K562 (cell line): ENCODE measurements at regions not wholly inside any gene's neighbourhood (a gene's known extent, or its start where the extent isn't known, plus 50 kb on each side); places are given as distances from the start of the nearest gene placed in this dataset.

Experiments used
- ADNP ChIP-seq: fragments of 200-800 bp; sonication (Bioruptor generic); IDR thresholded peaks from 2 replicates; pipeline ENCODE4 v1.6.1; 2016; ENCODE audit warnings: missing genetic modification characterization, missing compliant biosample characterization
- SRSF9 ChIP-seq: fragments of 200-400 bp; formaldehyde crosslinking; IDR thresholded peaks from 2 replicates; pipeline ENCODE4 v1.6.1; 2017; ENCODE audit warnings: low read depth, low read length, borderline replicate concordance
- TF ChIP-seq, protein P1 (sequence below): sonication (generic); formaldehyde crosslinking; IDR thresholded peaks from 2 replicates; pipeline ENCODE4 v1.8.0; 2023; ENCODE audit warnings: missing genetic modification reagents, mild to moderate bottlenecking, borderline replicate concordance
- TF ChIP-seq, protein P2 (sequence below): fragments of 250-450 bp; sonication (Bioruptor Pico); IDR thresholded peaks from 2 replicates; pipeline ENCODE4 v1.4.0; 2020
- TF ChIP-seq, protein P3 (sequence below): sonication (generic); formaldehyde crosslinking; IDR thresholded peaks from 2 replicates; pipeline ENCODE4 v1.8.1; 2022; ENCODE audit warnings: missing genetic modification reagents
- TF ChIP-seq, protein P4 (sequence below): fragments of 250-450 bp; sonication (Bioruptor Pico); IDR thresholded peaks from 2 replicates; pipeline ENCODE4 v1.8.0; 2021; ENCODE audit warnings: moderate library complexity, mild to moderate bottlenecking, inconsistent platforms
- TF ChIP-seq, protein P5 (sequence below): fragments of 250-450 bp; sonication (Bioruptor Pico); IDR thresholded peaks from 2 replicates; pipeline ENCODE4 v1.5.0; 2022; ENCODE audit warnings: mild to moderate bottlenecking
- TF ChIP-seq, protein P6 (sequence below): fragments of 250-450 bp; sonication (Bioruptor Pico); IDR thresholded peaks from 2 replicates; pipeline ENCODE4 v1.4.0; 2020; ENCODE audit warnings: mild to moderate bottlenecking, moderate library complexity

DNA sequence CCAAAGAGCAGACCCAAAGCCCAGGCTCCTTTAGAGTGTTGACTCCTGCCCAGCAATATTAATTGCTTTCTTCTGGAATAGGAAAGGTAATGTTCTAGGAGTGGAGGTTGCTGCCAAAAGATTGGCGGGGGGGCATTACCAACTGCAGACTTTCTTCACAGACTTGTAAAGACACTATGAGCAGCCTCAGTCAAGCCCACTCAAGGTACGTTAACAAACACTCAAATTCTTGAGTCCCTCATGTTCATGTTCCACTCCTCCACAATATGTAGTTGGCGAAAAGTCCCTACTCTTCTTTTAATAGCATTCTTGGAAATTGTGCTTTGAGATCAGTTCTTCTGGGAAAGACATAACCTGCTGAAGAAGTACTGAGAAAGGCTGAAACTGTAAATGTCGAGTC lies 409.2 kb upstream of the KIF2A start (continued):
- TF ChIP-seq, protein P1, sequence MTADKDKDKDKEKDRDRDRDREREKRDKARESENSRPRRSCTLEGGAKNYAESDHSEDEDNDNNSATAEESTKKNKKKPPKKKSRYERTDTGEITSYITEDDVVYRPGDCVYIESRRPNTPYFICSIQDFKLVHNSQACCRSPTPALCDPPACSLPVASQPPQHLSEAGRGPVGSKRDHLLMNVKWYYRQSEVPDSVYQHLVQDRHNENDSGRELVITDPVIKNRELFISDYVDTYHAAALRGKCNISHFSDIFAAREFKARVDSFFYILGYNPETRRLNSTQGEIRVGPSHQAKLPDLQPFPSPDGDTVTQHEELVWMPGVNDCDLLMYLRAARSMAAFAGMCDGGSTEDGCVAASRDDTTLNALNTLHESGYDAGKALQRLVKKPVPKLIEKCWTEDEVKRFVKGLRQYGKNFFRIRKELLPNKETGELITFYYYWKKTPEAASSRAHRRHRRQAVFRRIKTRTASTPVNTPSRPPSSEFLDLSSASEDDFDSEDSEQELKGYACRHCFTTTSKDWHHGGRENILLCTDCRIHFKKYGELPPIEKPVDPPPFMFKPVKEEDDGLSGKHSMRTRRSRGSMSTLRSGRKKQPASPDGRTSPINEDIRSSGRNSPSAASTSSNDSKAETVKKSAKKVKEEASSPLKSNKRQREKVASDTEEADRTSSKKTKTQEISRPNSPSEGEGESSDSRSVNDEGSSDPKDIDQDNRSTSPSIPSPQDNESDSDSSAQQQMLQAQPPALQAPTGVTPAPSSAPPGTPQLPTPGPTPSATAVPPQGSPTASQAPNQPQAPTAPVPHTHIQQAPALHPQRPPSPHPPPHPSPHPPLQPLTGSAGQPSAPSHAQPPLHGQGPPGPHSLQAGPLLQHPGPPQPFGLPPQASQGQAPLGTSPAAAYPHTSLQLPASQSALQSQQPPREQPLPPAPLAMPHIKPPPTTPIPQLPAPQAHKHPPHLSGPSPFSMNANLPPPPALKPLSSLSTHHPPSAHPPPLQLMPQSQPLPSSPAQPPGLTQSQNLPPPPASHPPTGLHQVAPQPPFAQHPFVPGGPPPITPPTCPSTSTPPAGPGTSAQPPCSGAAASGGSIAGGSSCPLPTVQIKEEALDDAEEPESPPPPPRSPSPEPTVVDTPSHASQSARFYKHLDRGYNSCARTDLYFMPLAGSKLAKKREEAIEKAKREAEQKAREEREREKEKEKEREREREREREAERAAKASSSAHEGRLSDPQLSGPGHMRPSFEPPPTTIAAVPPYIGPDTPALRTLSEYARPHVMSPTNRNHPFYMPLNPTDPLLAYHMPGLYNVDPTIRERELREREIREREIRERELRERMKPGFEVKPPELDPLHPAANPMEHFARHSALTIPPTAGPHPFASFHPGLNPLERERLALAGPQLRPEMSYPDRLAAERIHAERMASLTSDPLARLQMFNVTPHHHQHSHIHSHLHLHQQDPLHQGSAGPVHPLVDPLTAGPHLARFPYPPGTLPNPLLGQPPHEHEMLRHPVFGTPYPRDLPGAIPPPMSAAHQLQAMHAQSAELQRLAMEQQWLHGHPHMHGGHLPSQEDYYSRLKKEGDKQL (CRISPR knock-in tag) = no peak
- TF ChIP-seq, protein P2, sequence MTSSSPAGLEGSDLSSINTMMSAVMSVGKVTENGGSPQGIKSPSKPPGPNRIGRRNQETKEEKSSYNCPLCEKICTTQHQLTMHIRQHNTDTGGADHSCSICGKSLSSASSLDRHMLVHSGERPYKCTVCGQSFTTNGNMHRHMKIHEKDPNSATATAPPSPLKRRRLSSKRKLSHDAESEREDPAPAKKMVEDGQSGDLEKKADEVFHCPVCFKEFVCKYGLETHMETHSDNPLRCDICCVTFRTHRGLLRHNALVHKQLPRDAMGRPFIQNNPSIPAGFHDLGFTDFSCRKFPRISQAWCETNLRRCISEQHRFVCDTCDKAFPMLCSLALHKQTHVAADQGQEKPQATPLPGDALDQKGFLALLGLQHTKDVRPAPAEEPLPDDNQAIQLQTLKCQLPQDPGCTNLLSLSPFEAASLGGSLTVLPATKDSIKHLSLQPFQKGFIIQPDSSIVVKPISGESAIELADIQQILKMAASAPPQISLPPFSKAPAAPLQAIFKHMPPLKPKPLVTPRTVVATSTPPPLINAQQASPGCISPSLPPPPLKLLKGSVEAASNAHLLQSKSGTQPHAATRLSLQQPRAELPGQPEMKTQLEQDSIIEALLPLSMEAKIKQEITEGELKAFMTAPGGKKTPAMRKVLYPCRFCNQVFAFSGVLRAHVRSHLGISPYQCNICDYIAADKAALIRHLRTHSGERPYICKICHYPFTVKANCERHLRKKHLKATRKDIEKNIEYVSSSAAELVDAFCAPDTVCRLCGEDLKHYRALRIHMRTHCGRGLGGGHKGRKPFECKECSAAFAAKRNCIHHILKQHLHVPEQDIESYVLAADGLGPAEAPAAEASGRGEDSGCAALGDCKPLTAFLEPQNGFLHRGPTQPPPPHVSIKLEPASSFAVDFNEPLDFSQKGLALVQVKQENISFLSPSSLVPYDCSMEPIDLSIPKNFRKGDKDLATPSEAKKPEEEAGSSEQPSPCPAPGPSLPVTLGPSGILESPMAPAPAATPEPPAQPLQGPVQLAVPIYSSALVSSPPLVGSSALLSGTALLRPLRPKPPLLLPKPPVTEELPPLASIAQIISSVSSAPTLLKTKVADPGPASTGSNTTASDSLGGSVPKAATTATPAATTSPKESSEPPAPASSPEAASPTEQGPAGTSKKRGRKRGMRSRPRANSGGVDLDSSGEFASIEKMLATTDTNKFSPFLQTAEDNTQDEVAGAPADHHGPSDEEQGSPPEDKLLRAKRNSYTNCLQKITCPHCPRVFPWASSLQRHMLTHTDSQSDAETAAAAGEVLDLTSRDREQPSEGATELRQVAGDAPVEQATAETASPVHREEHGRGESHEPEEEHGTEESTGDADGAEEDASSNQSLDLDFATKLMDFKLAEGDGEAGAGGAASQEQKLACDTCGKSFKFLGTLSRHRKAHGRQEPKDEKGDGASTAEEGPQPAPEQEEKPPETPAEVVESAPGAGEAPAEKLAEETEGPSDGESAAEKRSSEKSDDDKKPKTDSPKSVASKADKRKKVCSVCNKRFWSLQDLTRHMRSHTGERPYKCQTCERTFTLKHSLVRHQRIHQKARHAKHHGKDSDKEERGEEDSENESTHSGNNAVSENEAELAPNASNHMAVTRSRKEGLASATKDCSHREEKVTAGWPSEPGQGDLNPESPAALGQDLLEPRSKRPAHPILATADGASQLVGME (CRISPR knock-in tag) = no peak
- TF ChIP-seq, protein P3, sequence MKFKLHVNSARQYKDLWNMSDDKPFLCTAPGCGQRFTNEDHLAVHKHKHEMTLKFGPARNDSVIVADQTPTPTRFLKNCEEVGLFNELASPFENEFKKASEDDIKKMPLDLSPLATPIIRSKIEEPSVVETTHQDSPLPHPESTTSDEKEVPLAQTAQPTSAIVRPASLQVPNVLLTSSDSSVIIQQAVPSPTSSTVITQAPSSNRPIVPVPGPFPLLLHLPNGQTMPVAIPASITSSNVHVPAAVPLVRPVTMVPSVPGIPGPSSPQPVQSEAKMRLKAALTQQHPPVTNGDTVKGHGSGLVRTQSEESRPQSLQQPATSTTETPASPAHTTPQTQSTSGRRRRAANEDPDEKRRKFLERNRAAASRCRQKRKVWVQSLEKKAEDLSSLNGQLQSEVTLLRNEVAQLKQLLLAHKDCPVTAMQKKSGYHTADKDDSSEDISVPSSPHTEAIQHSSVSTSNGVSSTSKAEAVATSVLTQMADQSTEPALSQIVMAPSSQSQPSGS (CRISPR knock-in tag) = no peak
- TF ChIP-seq ADNP (tag) (no peak), SRSF9 (no peak)
- TF ChIP-seq, protein P4, sequence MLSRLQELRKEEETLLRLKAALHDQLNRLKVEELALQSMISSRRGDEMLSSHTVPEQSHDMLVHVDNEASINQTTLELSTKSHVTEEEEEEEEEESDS (CRISPR knock-in tag) = no peak
- TF ChIP-seq, protein P5, sequence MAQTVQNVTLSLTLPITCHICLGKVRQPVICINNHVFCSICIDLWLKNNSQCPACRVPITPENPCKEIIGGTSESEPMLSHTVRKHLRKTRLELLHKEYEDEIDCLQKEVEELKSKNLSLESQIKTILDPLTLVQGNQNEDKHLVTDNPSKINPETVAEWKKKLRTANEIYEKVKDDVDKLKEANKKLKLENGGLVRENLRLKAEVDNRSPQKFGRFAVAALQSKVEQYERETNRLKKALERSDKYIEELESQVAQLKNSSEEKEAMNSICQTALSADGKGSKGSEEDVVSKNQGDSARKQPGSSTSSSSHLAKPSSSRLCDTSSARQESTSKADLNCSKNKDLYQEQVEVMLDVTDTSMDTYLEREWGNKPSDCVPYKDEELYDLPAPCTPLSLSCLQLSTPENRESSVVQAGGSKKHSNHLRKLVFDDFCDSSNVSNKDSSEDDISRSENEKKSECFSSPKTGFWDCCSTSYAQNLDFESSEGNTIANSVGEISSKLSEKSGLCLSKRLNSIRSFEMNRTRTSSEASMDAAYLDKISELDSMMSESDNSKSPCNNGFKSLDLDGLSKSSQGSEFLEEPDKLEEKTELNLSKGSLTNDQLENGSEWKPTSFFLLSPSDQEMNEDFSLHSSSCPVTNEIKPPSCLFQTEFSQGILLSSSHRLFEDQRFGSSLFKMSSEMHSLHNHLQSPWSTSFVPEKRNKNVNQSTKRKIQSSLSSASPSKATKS (CRISPR knock-in tag) = no peak
- TF ChIP-seq, protein P6, sequence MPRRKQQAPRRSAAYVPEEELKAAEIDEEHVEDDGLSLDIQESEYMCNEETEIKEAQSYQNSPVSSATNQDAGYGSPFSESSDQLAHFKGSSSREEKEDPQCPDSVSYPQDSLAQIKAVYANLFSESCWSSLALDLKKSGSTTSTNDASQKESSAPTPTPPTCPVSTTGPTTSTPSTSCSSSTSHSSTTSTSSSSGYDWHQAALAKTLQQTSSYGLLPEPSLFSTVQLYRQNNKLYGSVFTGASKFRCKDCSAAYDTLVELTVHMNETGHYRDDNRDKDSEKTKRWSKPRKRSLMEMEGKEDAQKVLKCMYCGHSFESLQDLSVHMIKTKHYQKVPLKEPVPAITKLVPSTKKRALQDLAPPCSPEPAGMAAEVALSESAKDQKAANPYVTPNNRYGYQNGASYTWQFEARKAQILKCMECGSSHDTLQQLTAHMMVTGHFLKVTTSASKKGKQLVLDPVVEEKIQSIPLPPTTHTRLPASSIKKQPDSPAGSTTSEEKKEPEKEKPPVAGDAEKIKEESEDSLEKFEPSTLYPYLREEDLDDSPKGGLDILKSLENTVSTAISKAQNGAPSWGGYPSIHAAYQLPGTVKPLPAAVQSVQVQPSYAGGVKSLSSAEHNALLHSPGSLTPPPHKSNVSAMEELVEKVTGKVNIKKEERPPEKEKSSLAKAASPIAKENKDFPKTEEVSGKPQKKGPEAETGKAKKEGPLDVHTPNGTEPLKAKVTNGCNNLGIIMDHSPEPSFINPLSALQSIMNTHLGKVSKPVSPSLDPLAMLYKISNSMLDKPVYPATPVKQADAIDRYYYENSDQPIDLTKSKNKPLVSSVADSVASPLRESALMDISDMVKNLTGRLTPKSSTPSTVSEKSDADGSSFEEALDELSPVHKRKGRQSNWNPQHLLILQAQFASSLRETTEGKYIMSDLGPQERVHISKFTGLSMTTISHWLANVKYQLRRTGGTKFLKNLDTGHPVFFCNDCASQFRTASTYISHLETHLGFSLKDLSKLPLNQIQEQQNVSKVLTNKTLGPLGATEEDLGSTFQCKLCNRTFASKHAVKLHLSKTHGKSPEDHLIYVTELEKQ (CRISPR knock-in tag) = no peak
